Sigmoid colon (tissue), 4 donors: ENCODE measurements at regions not wholly inside any gene's neighbourhood (a gene's known extent, or its start where the extent isn't known, plus 50 kb on each side); places are given as distances from the start of the nearest gene placed in this dataset.

Experiments used
- EP300 ChIP-seq, 4 donors: sonication (generic); formaldehyde crosslinking; IDR thresholded peaks; one replicate each; pipeline ENCODE4 v1.6.1; 2017; ENCODE audit warnings: antibody characterized with exemption in 4 of 4
- POLR2A ChIP-seq, 2 donors: fragments of 450-650 bp; IDR thresholded peaks; one replicate each; pipeline ENCODE4 v1.6.1; 2016; ENCODE audit warnings: antibody characterized with exemption in 2 of 2, mild to moderate bottlenecking in 2 of 2, moderate library complexity in 2 of 2
- POLR2AphosphoS5 ChIP-seq, 4 donors: sonication (generic); formaldehyde crosslinking; IDR thresholded peaks; one replicate each; pipeline ENCODE4 v1.6.1; 2017; ENCODE audit warnings: antibody characterized with exemption in 4 of 4
- TF ChIP-seq, protein P1 (sequence below), 4 experiments: fragments of 450-650 bp in 3 of 4; fragments of 200-600 bp in 1 of 4; IDR thresholded peaks; one replicate each; pipeline ENCODE4 v1.5.1; 2016 to 2019; ENCODE audit warnings: antibody characterized with exemption in 4 of 4, mild to moderate bottlenecking in 3 of 4, moderate library complexity in 2 of 4

DNA sequence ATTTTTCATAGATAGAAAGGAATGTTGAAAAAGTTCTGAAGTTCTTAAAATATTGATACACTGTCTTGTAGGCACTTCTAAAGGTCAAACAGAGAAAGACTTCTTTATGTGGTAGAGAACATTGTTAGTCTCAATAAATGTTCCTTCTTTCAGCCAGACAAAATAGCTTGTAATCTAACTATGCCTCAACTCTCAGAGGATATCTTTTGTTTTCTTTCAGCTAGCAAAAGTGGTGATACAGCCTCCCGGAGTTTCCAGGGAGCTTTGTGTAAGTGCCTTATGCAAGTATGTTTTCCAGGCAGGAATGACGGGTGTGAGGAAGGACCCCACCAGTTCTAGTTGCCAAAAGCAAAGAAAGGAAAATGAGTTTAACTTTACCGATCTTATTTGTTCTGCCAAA lies 452.1 kb upstream of the ST6GAL2 start:
- TF ChIP-seq POLR2A (IDR thresholded peaks at IDR 0.05) (no peak), POLR2AphosphoS5 (IDR thresholded peaks at IDR 0.05) (no peak), EP300 (IDR thresholded peaks at IDR 0.05) (no peak)
- TF ChIP-seq, protein P1, sequence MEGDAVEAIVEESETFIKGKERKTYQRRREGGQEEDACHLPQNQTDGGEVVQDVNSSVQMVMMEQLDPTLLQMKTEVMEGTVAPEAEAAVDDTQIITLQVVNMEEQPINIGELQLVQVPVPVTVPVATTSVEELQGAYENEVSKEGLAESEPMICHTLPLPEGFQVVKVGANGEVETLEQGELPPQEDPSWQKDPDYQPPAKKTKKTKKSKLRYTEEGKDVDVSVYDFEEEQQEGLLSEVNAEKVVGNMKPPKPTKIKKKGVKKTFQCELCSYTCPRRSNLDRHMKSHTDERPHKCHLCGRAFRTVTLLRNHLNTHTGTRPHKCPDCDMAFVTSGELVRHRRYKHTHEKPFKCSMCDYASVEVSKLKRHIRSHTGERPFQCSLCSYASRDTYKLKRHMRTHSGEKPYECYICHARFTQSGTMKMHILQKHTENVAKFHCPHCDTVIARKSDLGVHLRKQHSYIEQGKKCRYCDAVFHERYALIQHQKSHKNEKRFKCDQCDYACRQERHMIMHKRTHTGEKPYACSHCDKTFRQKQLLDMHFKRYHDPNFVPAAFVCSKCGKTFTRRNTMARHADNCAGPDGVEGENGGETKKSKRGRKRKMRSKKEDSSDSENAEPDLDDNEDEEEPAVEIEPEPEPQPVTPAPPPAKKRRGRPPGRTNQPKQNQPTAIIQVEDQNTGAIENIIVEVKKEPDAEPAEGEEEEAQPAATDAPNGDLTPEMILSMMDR (IDR thresholded peaks at IDR 0.05) = no peak
